Naive B cell (primary cell): ENCODE measurements at regions not wholly inside any gene's neighbourhood (a gene's known extent, or its start where the extent isn't known, plus 50 kb on each side); places are given as distances from the start of the nearest gene placed in this dataset.

ENCODE experiments used
- ATAC-seq, 2 donors: fragments of 150-1000 bp; cut with Tn5 transposase; 2 replicates each; pipeline ENCODE4 v1.10.0; 2021; ENCODE audit warnings: low read depth in 2 of 2, mild to moderate bottlenecking in 2 of 2, moderate library complexity in 2 of 2
- DNase-seq: peaks from one replicate; pipeline ENCODE4 v3.0.0; 2022
- H3K27ac Mint-ChIP-seq, 6 donors: one replicate each; pipeline ENCODE4 v1.8.0; 2020 to 2022; ENCODE audit warnings: mild to moderate bottlenecking in 6 of 6, mixed read lengths in 6 of 6, moderate library complexity in 5 of 6, inconsistent platforms in 2 of 6
- H3K27me3 Mint-ChIP-seq, 3 donors: one replicate each; pipeline ENCODE4 v1.8.0; 2021 to 2022; ENCODE audit warnings: mixed read lengths in 3 of 3, mild to moderate bottlenecking in 1 of 3
- H3K36me3 Mint-ChIP-seq, 2 donors: one replicate each; pipeline ENCODE4 v1.8.0; 2020 to 2022; ENCODE audit warnings: mixed read lengths in 2 of 2, inconsistent platforms in 1 of 2, mild to moderate bottlenecking in 1 of 2
- H3K4me1 Mint-ChIP-seq, 3 donors: one replicate each; pipeline ENCODE4 v1.8.0; 2020 to 2022; ENCODE audit warnings: mixed read lengths in 3 of 3, inconsistent platforms in 1 of 3, mild to moderate bottlenecking in 1 of 3, moderate library complexity in 1 of 3
- H3K4me3 Mint-ChIP-seq, 8 donors: one replicate each; pipeline ENCODE4 v1.8.0; 2020 to 2022; ENCODE audit warnings: mild to moderate bottlenecking in 8 of 8, mixed read lengths in 8 of 8, moderate library complexity in 8 of 8, inconsistent platforms in 2 of 8
- H3K9me3 Mint-ChIP-seq, 7 donors: one replicate each; pipeline ENCODE4 v1.8.0; 2020 to 2022; ENCODE audit warnings: mixed read lengths in 7 of 7, mild to moderate bottlenecking in 5 of 7, inconsistent platforms in 2 of 7, moderate library complexity in 1 of 7

- no peaks in the 10 kb centered on the region for H3K27me3 Mint-ChIP-seq
- peaks cover 0 to 4% (median 0%) of the 10 kb centered on the region in 7 donors for H3K9me3 Mint-ChIP-seq
- H3K27ac Mint-ChIP-seq: peak overlapping the region in 4 of 6 donors; percentile 65 to 96 (median 86)
- peak overlapping the region in 4 of 8 donors; percentile 51 to 70 (median 63) for H3K4me3 Mint-ChIP-seq
- DNase-seq (no peak), ATAC-seq (no peak)
- H3K4me1 Mint-ChIP-seq: peaks cover 46 to 52% (median 49%) of the 10 kb centered on the region in 3 donors
- H3K36me3 Mint-ChIP-seq: peaks cover 5 to 8% of the 10 kb centered on the region in 2 donors
Measured at GRCh38 chr12:92544322-92544721, 158.5 kb upstream of the PLEKHG7 start.

GRCh38 chr12:92543840-92544239 is 158.9 kb upstream of the PLEKHG7 start:
- ATAC-seq (no peak), DNase-seq (no peak)
- Mint-ChIP-seq H3K4me1 (peaks cover 49 to 57% (median 54%) of the 10 kb centered on the region in 3 donors), H3K4me3 (peak overlapping the region in 5 of 8 donors; percentile 51 to 70 (median 64)), H3K27ac (peak overlapping the region in 5 of 6 donors; percentile 65 to 96 (median 89)), H3K9me3 (peaks cover 0 to 4% (median 0%) of the 10 kb centered on the region in 7 donors), H3K27me3 (no peaks in the 10 kb centered on the region), H3K36me3 (peaks cover 2 to 3% of the 10 kb centered on the region in 2 donors)

- peak overlapping the region in 1 of 6 donors; percentile 39 for H3K27ac Mint-ChIP-seq
- H3K9me3 Mint-ChIP-seq: peaks cover 0 to 3% (median 0%) of the 10 kb centered on the region in 7 donors
- ATAC-seq (no peak), DNase-seq (no peak)
- H3K4me1 Mint-ChIP-seq: peaks cover 51 to 62% (median 58%) of the 10 kb centered on the region in 3 donors
- no peaks in the 10 kb centered on the region for H3K27me3 Mint-ChIP-seq
- peak overlapping the region in 2 of 8 donors; percentile 64 for H3K4me3 Mint-ChIP-seq
- H3K36me3 Mint-ChIP-seq: no peaks in the 10 kb centered on the region
Measured at GRCh38 chr12:92543359-92543758, 159.4 kb upstream of the PLEKHG7 start.

- no peaks in the 10 kb centered on the region for H3K36me3 Mint-ChIP-seq
- ATAC-seq (no peak), DNase-seq (no peak)
- H3K9me3 Mint-ChIP-seq: peaks cover 0 to 3% (median 0%) of the 10 kb centered on the region in 7 donors
- H3K4me1 Mint-ChIP-seq: peaks cover 58 to 72% (median 70%) of the 10 kb centered on the region in 3 donors
- peak overlapping the region in 5 of 6 donors; percentile 6 to 99 (median 95) for H3K27ac Mint-ChIP-seq
- peak overlapping the region in 2 of 8 donors; percentile 55 to 68 for H3K4me3 Mint-ChIP-seq
- no peaks in the 10 kb centered on the region for H3K27me3 Mint-ChIP-seq
Measured at GRCh38 chr12:92541731-92542130, 161.1 kb upstream of the PLEKHG7 start.

GRCh38 chr12:92540782-92541423 is 161.9 kb upstream of the PLEKHG7 start:
- H3K4me3 Mint-ChIP-seq: peak overlapping the region; percentile 4 to 86 (median 80)
- peaks cover 0 to 3% (median 0%) of the 10 kb centered on the region in 7 donors for H3K9me3 Mint-ChIP-seq
- no peaks in the 10 kb centered on the region for H3K36me3 Mint-ChIP-seq
- no peaks in the 10 kb centered on the region for H3K27me3 Mint-ChIP-seq
- ATAC-seq (peak; percentile 42 to 50), DNase-seq (peak; percentile 22)
- H3K27ac Mint-ChIP-seq: peak overlapping the region; percentile 95 to 99 (median 97)
- peaks cover 63 to 73% (median 73%) of the 10 kb centered on the region in 3 donors for H3K4me1 Mint-ChIP-seq

- peaks cover 0 to 3% (median 0%) of the 10 kb centered on the region in 7 donors for H3K9me3 Mint-ChIP-seq
- ATAC-seq: peak; percentile 55 to 64
- H3K4me1 Mint-ChIP-seq: peaks cover 63 to 77% (median 77%) of the 10 kb centered on the region in 3 donors
- H3K27me3 Mint-ChIP-seq: no peaks in the 10 kb centered on the region
- no peaks in the 10 kb centered on the region for H3K36me3 Mint-ChIP-seq
- H3K27ac Mint-ChIP-seq: peak overlapping the region; percentile 95 to 99 (median 97)
- H3K4me3 Mint-ChIP-seq: peak overlapping the region; percentile 57 to 86 (median 80)
- DNase-seq: peak; percentile 23
Measured at GRCh38 chr12:92539976-92540781, 162.6 kb upstream of the PLEKHG7 start.

- Mint-ChIP-seq H3K27ac (peak overlapping the region; percentile 95 to 99 (median 97)), H3K4me3 (peak overlapping the region; percentile 57 to 86 (median 79)), H3K4me1 (peaks cover 63 to 78% (median 71%) of the 10 kb centered on the region in 3 donors), H3K9me3 (peaks cover 0 to 4% (median 0%) of the 10 kb centered on the region in 7 donors), H3K36me3 (no peaks in the 10 kb centered on the region), H3K27me3 (no peaks in the 10 kb centered on the region)
- DNase-seq (peak; percentile 31), ATAC-seq (peak; percentile 40 to 54)
Measured at GRCh38 chr12:92539110-92539749, 163.6 kb upstream of the PLEKHG7 start.

- no peak for DNase-seq
- peaks cover 56 to 65% (median 58%) of the 10 kb centered on the region in 3 donors for H3K4me1 Mint-ChIP-seq
- peak overlapping the region in 1 of 6 donors; percentile 99 for H3K27ac Mint-ChIP-seq
- peaks cover 0 to 4% (median 0%) of the 10 kb centered on the region in 7 donors for H3K9me3 Mint-ChIP-seq
- no peak for ATAC-seq
- no peaks in the 10 kb centered on the region for H3K27me3 Mint-ChIP-seq
- no peaks in the 10 kb centered on the region for H3K36me3 Mint-ChIP-seq
- peak overlapping the region in 1 of 8 donors; percentile 15 for H3K4me3 Mint-ChIP-seq
Measured at GRCh38 chr12:92537290-92537960, 165.4 kb upstream of the PLEKHG7 start.

GRCh38 chr12:92535961-92536360 is 166.8 kb upstream of the PLEKHG7 start:
- H3K27me3 Mint-ChIP-seq: no peaks in the 10 kb centered on the region
- ATAC-seq (no peak), DNase-seq (no peak)
- peak overlapping the region in 4 of 6 donors; percentile 4 to 97 (median 65) for H3K27ac Mint-ChIP-seq
- H3K4me1 Mint-ChIP-seq: peaks cover 43 to 52% (median 47%) of the 10 kb centered on the region in 3 donors
- no peak overlapping the region for H3K4me3 Mint-ChIP-seq
- H3K36me3 Mint-ChIP-seq: no peaks in the 10 kb centered on the region
- peaks cover 0 to 4% (median 0%) of the 10 kb centered on the region in 7 donors for H3K9me3 Mint-ChIP-seq

GRCh38 chr12:92533280-92533890 is 169.4 kb upstream of the PLEKHG7 start:
- Mint-ChIP-seq H3K27ac (peak overlapping the region in 1 of 6 donors; percentile 8), H3K36me3 (no peaks in the 10 kb centered on the region), H3K9me3 (peaks cover 0 to 4% (median 0%) of the 10 kb centered on the region in 7 donors), H3K4me3 (no peak overlapping the region), H3K4me1 (peaks cover 33 to 36% (median 34%) of the 10 kb centered on the region in 3 donors), H3K27me3 (no peaks in the 10 kb centered on the region)
- no peak for ATAC-seq
- DNase-seq: no peak

- no peak for DNase-seq
Measured at GRCh38 chr12:92530706-92531105, 172.1 kb upstream of the PLEKHG7 start.

GRCh38 chr12:92529944-92530343 is 172.8 kb upstream of the PLEKHG7 start:
- no peaks in the 10 kb centered on the region for H3K27me3 Mint-ChIP-seq
- ATAC-seq (no peak), DNase-seq (no peak)
- no peak overlapping the region for H3K4me3 Mint-ChIP-seq
- peaks cover 18 to 22% (median 21%) of the 10 kb centered on the region in 3 donors for H3K4me1 Mint-ChIP-seq
- H3K27ac Mint-ChIP-seq: peak overlapping the region in 4 of 6 donors; percentile 2 to 75 (median 30)
- H3K9me3 Mint-ChIP-seq: peaks cover 0 to 4% (median 0%) of the 10 kb centered on the region in 7 donors
- no peaks in the 10 kb centered on the region for H3K36me3 Mint-ChIP-seq

More at GRCh38 chr12:92530706-92531105, 172.1 kb upstream of the PLEKHG7 start:
- Mint-ChIP-seq H3K27me3 (no peaks in the 10 kb centered on the region), H3K4me1 (peaks cover 16 to 23% (median 22%) of the 10 kb centered on the region in 3 donors), H3K27ac (peak overlapping the region in 1 of 6 donors; percentile 11), H3K4me3 (no peak overlapping the region), H3K9me3 (peaks cover 0 to 4% (median 0%) of the 10 kb centered on the region in 7 donors), H3K36me3 (no peaks in the 10 kb centered on the region)
- no peak for ATAC-seq
